Choroid plexus epithelial cell (primary cell): ENCODE measurements at regions not wholly inside any gene's neighbourhood (a gene's known extent, or its start where the extent isn't known, plus 50 kb on each side); places are given as distances from the start of the nearest gene placed in this dataset.

ENCODE experiments used
- DNase-seq: peaks from one replicate; pipeline ENCODE4 v3.0.0-alpha.2; 2010; ENCODE audit warnings: low read depth
- H3K4me3 ChIP-seq: 2 replicates; pipeline ENCODE4 v1.5.1; 2011; ENCODE audit warnings: low read depth, mild to moderate bottlenecking, control low read depth, low read length, moderate library complexity
- CTCF ChIP-seq: conservative IDR thresholded peaks from 2 replicates; pipeline ENCODE4 v1.5.1; 2011; ENCODE audit warnings: low read depth, mild to moderate bottlenecking, control low read depth, inconsistent platforms, low read length, moderate library complexity

- no peak overlapping the region for H3K4me3 ChIP-seq
- no peak for TF ChIP-seq CTCF
- DNase-seq: no peak
These were observed 104.7 kb upstream of the NKX1-1 start for GRCh38 chr4:1510931-1511330.

- no peak for DNase-seq
- no peak overlapping the region for H3K4me3 ChIP-seq
- TF ChIP-seq CTCF: no peak
These were observed 103.1 kb upstream of the NKX1-1 start for GRCh38 chr4:1509366-1509765.

- H3K4me3 ChIP-seq: no peak overlapping the region
- DNase-seq: no peak
- TF ChIP-seq CTCF: no peak
These were observed 102.2 kb upstream of the NKX1-1 start for GRCh38 chr4:1508161-1509160.

- DNase-seq: no peak
- no peak overlapping the region for H3K4me3 ChIP-seq
- TF ChIP-seq CTCF: no peak
These were observed 100.9 kb upstream of the NKX1-1 start for GRCh38 chr4:1506956-1507721.

GRCh38 chr4:1505511-1506460 is 99.5 kb upstream of the NKX1-1 start:
- H3K4me3 ChIP-seq: no peak overlapping the region
- TF ChIP-seq CTCF: no peak

GRCh38 chr4:1504595-1505500 is 98.6 kb upstream of the NKX1-1 start:
- H3K4me3 ChIP-seq: no peak overlapping the region
- no peak for TF ChIP-seq CTCF
- no peak for DNase-seq

More at GRCh38 chr4:1505511-1506460, 99.5 kb upstream of the NKX1-1 start:
- DNase-seq: no peak
